ENCODE measurements at regions not wholly inside any gene's neighbourhood (a gene's known extent, or its start where the extent isn't known, plus 50 kb on each side); places are given as distances from the start of the nearest gene placed in this dataset.
A peak's percentile ranks its signal among the peaks of the same experiment; 100 is the strongest.

- Histone ChIP-seq H3K4me1 (no peaks in the 10 kb centered on the region), H3K27me3 (no peaks in the 10 kb centered on the region), H3K4me3 (no peak overlapping the region), H3K9me3 (replicated peaks) (no peaks in the 10 kb centered on the region; the same call in none of the 2 replicates), H3K27ac (no peak overlapping the region), H3K36me3 (no peaks in the 10 kb centered on the region)
- no peak for DNase-seq
Observed at GRCh38 chr4:138540056-138540800, 298.1 kb upstream of the SLC7A11 start.

- Histone ChIP-seq H3K27me3 (no peaks in the 10 kb centered on the region), H3K4me1 (no peaks in the 10 kb centered on the region), H3K36me3 (no peaks in the 10 kb centered on the region), H3K9me3 (replicated peaks) (peaks cover 5% of the 10 kb centered on the region; the same call in 1 of the 2 replicates), H3K27ac (no peak overlapping the region), H3K4me3 (no peak overlapping the region)
- DNase-seq = no peak
Observed at GRCh38 chr4:138538743-138539142, 296.6 kb upstream of the SLC7A11 start.

- Histone ChIP-seq H3K27me3 (no peaks in the 10 kb centered on the region), H3K4me1 (no peaks in the 10 kb centered on the region), H3K9me3 (replicated peaks) (peaks cover 5% of the 10 kb centered on the region; the same call in 1 of the 2 replicates), H3K4me3 (no peak overlapping the region), H3K36me3 (no peaks in the 10 kb centered on the region), H3K27ac (no peak overlapping the region)
- DNase-seq = no peak
Observed at GRCh38 chr4:138537731-138538490, 295.8 kb upstream of the SLC7A11 start.

GRCh38 chr4:138535316-138535715, 293.2 kb upstream of the SLC7A11 start:
- Histone ChIP-seq H3K4me3 (no peak overlapping the region), H3K9me3 (replicated peaks) (peaks cover 15% of the 10 kb centered on the region; the same call in 1 of the 2 replicates), H3K36me3 (no peaks in the 10 kb centered on the region), H3K4me1 (no peaks in the 10 kb centered on the region), H3K27ac (no peak overlapping the region), H3K27me3 (no peaks in the 10 kb centered on the region)
- no peak for DNase-seq

- H3K9me3 ChIP-seq (replicated peaks) = 0 out of 2 replicates have a peak, but pooled peaks cover 5% of the 10 kb centered on the region
- peak in 1 of 2 experiments; percentile 33 for DNase-seq
Observed at GRCh38 chr4:138522366-138522765, 280.2 kb upstream of the SLC7A11 start.

GRCh38 chr4:138521809-138522208, 279.7 kb upstream of the SLC7A11 start:
- no peaks in the 10 kb centered on the region for H3K36me3 ChIP-seq
- H3K4me3 ChIP-seq = no peak overlapping the region
- no peaks in the 10 kb centered on the region for H3K9me3 ChIP-seq (replicated peaks)
- DNase-seq = no peak
- H3K4me1 ChIP-seq = peaks cover 4% of the 10 kb centered on the region; the same call in 1 of the 2 replicates
- no peaks in the 10 kb centered on the region for H3K27me3 ChIP-seq
- no peak overlapping the region for H3K27ac ChIP-seq

More at GRCh38 chr4:138522366-138522765, 280.2 kb upstream of the SLC7A11 start:
- Histone ChIP-seq H3K4me3 (no peak overlapping the region), H3K27me3 (no peaks in the 10 kb centered on the region), H3K4me1 (peaks cover 4% of the 10 kb centered on the region; the same call in 1 of the 2 replicates), H3K36me3 (no peaks in the 10 kb centered on the region), H3K27ac (no peak overlapping the region)

- no peaks in the 10 kb centered on the region for H3K36me3 ChIP-seq
- H3K9me3 ChIP-seq (replicated peaks) = no peaks in the 10 kb centered on the region
- H3K4me3 ChIP-seq = no peak overlapping the region
- no peak overlapping the region for H3K27ac ChIP-seq
- peaks cover 4% of the 10 kb centered on the region; the same call in 1 of the 2 replicates for H3K4me1 ChIP-seq
- no peaks in the 10 kb centered on the region for H3K27me3 ChIP-seq
- DNase-seq = no peak
Observed at GRCh38 chr4:138519436-138519835, 277.3 kb upstream of the SLC7A11 start.

- no peaks in the 10 kb centered on the region for H3K9me3 ChIP-seq (replicated peaks)
- H3K36me3 ChIP-seq = no peaks in the 10 kb centered on the region
- H3K27me3 ChIP-seq = no peaks in the 10 kb centered on the region
- H3K4me3 ChIP-seq = no peak overlapping the region
- H3K27ac ChIP-seq = peak overlapping the region; percentile 80
- no peak for DNase-seq
- H3K4me1 ChIP-seq = peaks cover 23% of the 10 kb centered on the region
Observed at GRCh38 chr4:138513535-138513934, 271.4 kb upstream of the SLC7A11 start.

GRCh38 chr4:138512756-138513155, 270.6 kb upstream of the SLC7A11 start:
- no peak overlapping the region for H3K4me3 ChIP-seq
- H3K36me3 ChIP-seq = no peaks in the 10 kb centered on the region
- DNase-seq = peak in 1 of 2 experiments; percentile 42
- no peaks in the 10 kb centered on the region for H3K27me3 ChIP-seq
- peak overlapping the region; percentile 80 for H3K27ac ChIP-seq
- H3K9me3 ChIP-seq (replicated peaks) = no peaks in the 10 kb centered on the region; the same call in 1 of the 2 replicates
- H3K4me1 ChIP-seq = peaks cover 23% of the 10 kb centered on the region

- Histone ChIP-seq H3K4me3 (no peak overlapping the region), H3K27ac (no peak overlapping the region), H3K27me3 (no peaks in the 10 kb centered on the region), H3K9me3 (replicated peaks) (no peaks in the 10 kb centered on the region; the same call in 1 of the 2 replicates), H3K4me1 (peaks cover 23% of the 10 kb centered on the region), H3K36me3 (no peaks in the 10 kb centered on the region)
- DNase-seq = no peak
Observed at GRCh38 chr4:138510053-138510452, 267.9 kb upstream of the SLC7A11 start.

- no peaks in the 10 kb centered on the region for H3K27me3 ChIP-seq
- H3K4me1 ChIP-seq = peaks cover 23% of the 10 kb centered on the region
- H3K9me3 ChIP-seq (replicated peaks) = no peaks in the 10 kb centered on the region; the same call in 1 of the 2 replicates
- no peaks in the 10 kb centered on the region for H3K36me3 ChIP-seq
- no peak overlapping the region for H3K27ac ChIP-seq
- DNase-seq = no peak
- H3K4me3 ChIP-seq = no peak overlapping the region
Observed at GRCh38 chr4:138509346-138509745, 267.2 kb upstream of the SLC7A11 start.

- DNase-seq = no peak
- no peak overlapping the region for H3K4me3 ChIP-seq
- H3K27ac ChIP-seq = no peak overlapping the region
- H3K4me1 ChIP-seq = peaks cover 12% of the 10 kb centered on the region
- no peaks in the 10 kb centered on the region; the same call in 1 of the 2 replicates for H3K9me3 ChIP-seq (replicated peaks)
- no peaks in the 10 kb centered on the region for H3K36me3 ChIP-seq
- H3K27me3 ChIP-seq = no peaks in the 10 kb centered on the region
Observed at GRCh38 chr4:138507522-138507921, 265.4 kb upstream of the SLC7A11 start.

GRCh38 chr4:138501614-138502013, 259.5 kb upstream of the SLC7A11 start:
- Histone ChIP-seq H3K27ac (no peak overlapping the region), H3K4me1 (no peaks in the 10 kb centered on the region), H3K9me3 (replicated peaks) (no peaks in the 10 kb centered on the region), H3K36me3 (no peaks in the 10 kb centered on the region), H3K27me3 (no peaks in the 10 kb centered on the region), H3K4me3 (no peak overlapping the region)
- DNase-seq = no peak

- Histone ChIP-seq H3K4me3 (no peak overlapping the region), H3K27ac (no peak overlapping the region), H3K36me3 (no peaks in the 10 kb centered on the region), H3K9me3 (replicated peaks) (no peaks in the 10 kb centered on the region), H3K27me3 (no peaks in the 10 kb centered on the region), H3K4me1 (no peaks in the 10 kb centered on the region)
- no peak for DNase-seq
Observed at GRCh38 chr4:138500869-138501268, 258.7 kb upstream of the SLC7A11 start.

- no peak overlapping the region for H3K27ac ChIP-seq
- H3K36me3 ChIP-seq = no peaks in the 10 kb centered on the region
- no peaks in the 10 kb centered on the region for H3K4me1 ChIP-seq
- no peak for DNase-seq
- H3K9me3 ChIP-seq (replicated peaks) = no peaks in the 10 kb centered on the region
- H3K27me3 ChIP-seq = no peaks in the 10 kb centered on the region
- H3K4me3 ChIP-seq = no peak overlapping the region
Observed at GRCh38 chr4:138499627-138500026, 257.5 kb upstream of the SLC7A11 start.

Data from SJCRH30 (cell line).